ENCODE measurements at regions not wholly inside any gene's neighbourhood (a gene's known extent, or its start where the extent isn't known, plus 50 kb on each side); places are given as distances from the start of the nearest gene placed in this dataset.
"Not testable (repeated sequence)": the region's sequence is repeated elsewhere in the genome, so short reads cannot be mapped to it uniquely, and the experiment has no call there.

DNA sequence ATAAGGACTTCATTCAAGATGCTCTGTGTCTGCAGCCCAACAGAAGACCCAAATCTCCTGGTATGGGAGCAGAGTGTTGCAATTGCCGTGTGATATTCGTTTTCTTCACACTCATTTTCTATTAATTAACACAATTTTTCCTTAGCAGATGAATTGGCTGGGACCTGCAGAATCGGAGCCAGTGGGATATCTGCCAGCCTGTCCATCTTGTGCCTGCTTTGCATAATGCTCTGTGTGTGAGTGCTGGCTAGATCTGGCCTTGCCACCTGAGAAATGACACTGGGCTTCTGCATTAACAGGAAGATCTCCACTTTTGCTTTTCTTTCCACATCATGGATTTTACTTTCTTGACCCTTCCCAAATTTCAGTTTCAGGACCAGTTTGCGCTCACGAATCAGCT is 70.4 kb upstream of the GPR158 start:
- H3K27ac ChIP-seq = no peak overlapping the region
- DNase-seq (no peak), ATAC-seq (no peak)
- intact Hi-C loops (cut with DNase I) = no loop called here
- no peaks in the 10 kb centered on the region for H3K27me3 ChIP-seq
- H3K4me3 ChIP-seq = no peak overlapping the region
- no peaks in the 10 kb centered on the region for H3K36me3 ChIP-seq
- H3K4me1 ChIP-seq = no peaks in the 10 kb centered on the region
- H3K9me3 ChIP-seq = no peaks in the 10 kb centered on the region
- no peak for TF ChIP-seq POLR2A (IDR thresholded peaks at IDR 0.05)
- TF ChIP-seq, protein P1, sequence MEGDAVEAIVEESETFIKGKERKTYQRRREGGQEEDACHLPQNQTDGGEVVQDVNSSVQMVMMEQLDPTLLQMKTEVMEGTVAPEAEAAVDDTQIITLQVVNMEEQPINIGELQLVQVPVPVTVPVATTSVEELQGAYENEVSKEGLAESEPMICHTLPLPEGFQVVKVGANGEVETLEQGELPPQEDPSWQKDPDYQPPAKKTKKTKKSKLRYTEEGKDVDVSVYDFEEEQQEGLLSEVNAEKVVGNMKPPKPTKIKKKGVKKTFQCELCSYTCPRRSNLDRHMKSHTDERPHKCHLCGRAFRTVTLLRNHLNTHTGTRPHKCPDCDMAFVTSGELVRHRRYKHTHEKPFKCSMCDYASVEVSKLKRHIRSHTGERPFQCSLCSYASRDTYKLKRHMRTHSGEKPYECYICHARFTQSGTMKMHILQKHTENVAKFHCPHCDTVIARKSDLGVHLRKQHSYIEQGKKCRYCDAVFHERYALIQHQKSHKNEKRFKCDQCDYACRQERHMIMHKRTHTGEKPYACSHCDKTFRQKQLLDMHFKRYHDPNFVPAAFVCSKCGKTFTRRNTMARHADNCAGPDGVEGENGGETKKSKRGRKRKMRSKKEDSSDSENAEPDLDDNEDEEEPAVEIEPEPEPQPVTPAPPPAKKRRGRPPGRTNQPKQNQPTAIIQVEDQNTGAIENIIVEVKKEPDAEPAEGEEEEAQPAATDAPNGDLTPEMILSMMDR (IDR thresholded peaks at IDR 0.05) = no peak
- 57% methylated on average over 5 of the region's 5 CpGs for WGBS (ENCODE audit: insufficient coverage, low coverage, low lambda C conversion rate, missing lambda C conversion rate)

GRCh38 chr10:25105262-25105661 is 69.5 kb upstream of the GPR158 start:
- Histone ChIP-seq H3K27me3 (no peaks in the 10 kb centered on the region), H3K36me3 (no peaks in the 10 kb centered on the region), H3K9me3 (no peaks in the 10 kb centered on the region), H3K4me1 (no peaks in the 10 kb centered on the region), H3K4me3 (no peak overlapping the region), H3K27ac (no peak overlapping the region)
- no peak for DNase-seq
- WGBS (ENCODE audit: insufficient coverage, low coverage, low lambda C conversion rate, missing lambda C conversion rate) = 56% methylated on average over 2 of the region's 2 CpGs
- no peak for ATAC-seq
- intact Hi-C loops (cut with DNase I) = no loop called here
- TF ChIP-seq POLR2A (IDR thresholded peaks at IDR 0.05) = no peak
- TF ChIP-seq, protein P1 (IDR thresholded peaks at IDR 0.05) = no peak

DNA sequence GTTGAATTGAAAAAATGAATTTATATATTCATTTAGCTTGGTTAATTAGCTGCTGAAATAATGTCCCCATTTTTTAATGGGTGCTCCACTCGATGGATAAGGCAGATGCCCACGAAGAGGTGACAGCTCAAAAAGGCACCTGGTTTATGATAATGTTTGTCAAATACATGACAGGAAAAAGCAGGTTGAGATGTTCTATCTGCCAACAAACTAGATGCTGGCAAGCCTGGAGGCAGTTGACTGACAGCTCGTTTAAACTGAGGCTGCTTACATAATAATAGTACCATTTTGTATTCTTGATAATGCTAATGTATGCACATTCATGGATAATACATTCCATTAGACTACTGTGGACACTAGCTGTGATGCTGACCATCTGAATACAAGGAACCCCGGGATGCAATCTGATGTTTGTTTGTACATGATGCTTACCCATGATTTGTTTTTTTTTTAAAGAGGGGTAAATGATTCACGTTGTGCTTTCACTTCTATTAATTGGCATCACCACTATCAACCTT is 69.0 kb upstream of the GPR158 start:
- TF ChIP-seq, protein P1 (IDR thresholded peaks at IDR 0.05) = no peak
- TF ChIP-seq POLR2A (IDR thresholded peaks at IDR 0.05) = no peak
- Histone ChIP-seq H3K4me1 (no peaks in the 10 kb centered on the region), H3K36me3 (no peaks in the 10 kb centered on the region), H3K27me3 (no peaks in the 10 kb centered on the region), H3K27ac (no peak overlapping the region), H3K9me3 (no peaks in the 10 kb centered on the region), H3K4me3 (no peak overlapping the region)
- no peak for DNase-seq
- 24% methylated on average over 5 of the region's 5 CpGs for WGBS (ENCODE audit: insufficient coverage, low coverage, low lambda C conversion rate, missing lambda C conversion rate)
- intact Hi-C loops (cut with DNase I) = no loop called here
- ATAC-seq = no peak

DNA sequence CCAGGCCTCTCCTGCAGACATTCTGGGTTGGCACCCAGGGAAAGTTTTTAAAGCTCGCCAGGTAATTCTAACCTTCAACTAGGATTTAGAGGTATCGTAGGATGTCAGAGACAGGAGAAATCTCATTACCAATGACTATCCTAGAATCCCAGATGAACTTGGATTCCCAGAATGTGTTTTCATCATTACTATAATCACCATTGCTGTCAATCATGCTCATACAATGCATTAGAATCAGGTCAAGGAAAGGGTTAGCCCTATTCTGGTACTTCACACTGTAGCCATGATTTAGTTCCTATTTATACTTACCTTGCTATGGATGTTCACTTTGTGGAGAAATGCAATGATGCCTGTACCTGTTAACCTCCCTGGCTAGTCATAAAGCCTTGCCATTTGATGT is 67.0 kb upstream of the GPR158 start:
- no peak for DNase-seq
- TF ChIP-seq POLR2A (IDR thresholded peaks at IDR 0.05) = no peak
- TF ChIP-seq, protein P1 (IDR thresholded peaks at IDR 0.05) = no peak
- intact Hi-C loops (cut with DNase I) = no loop called here
- Histone ChIP-seq H3K9me3 (no peaks in the 10 kb centered on the region), H3K36me3 (no peaks in the 10 kb centered on the region), H3K4me1 (no peaks in the 10 kb centered on the region), H3K27me3 (no peaks in the 10 kb centered on the region), H3K4me3 (no peak overlapping the region), H3K27ac (no peak overlapping the region)
- 65% methylated on average over 2 of the region's 2 CpGs for WGBS (ENCODE audit: insufficient coverage, low coverage, low lambda C conversion rate, missing lambda C conversion rate)
- no peak for ATAC-seq

DNA sequence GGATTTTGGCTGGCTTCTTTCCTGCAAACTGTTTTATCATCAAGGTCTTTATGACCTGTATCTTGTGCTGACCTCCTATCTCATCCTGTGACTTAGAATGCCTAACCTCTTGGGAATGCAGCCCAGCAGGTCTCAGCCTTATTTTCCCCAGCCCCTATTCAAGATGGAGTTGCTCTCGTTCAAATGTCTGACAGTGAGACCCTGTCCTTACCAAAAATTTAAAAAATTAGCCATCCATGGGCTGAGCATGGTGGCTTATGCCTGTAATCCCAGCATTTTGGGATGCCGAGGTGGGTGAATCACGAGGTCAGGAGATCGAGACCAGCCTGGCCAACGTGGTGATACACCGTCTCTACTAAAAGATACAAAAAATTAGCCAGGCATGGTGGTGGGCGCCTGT is 64.9 kb upstream of the GPR158 start:
- H3K4me3 ChIP-seq, ATAC-seq, DNase-seq, H3K27me3 ChIP-seq, H3K27ac ChIP-seq, H3K4me1 ChIP-seq, H3K36me3 ChIP-seq, H3K9me3 ChIP-seq: not testable (repeated sequence)
- intact Hi-C loops (cut with DNase I) = loop anchor here (10.0 kb wide), 1 partner anchor 115 kb away; no protein-coding TSS in a partner anchor
- WGBS (ENCODE audit: insufficient coverage, low coverage, low lambda C conversion rate, missing lambda C conversion rate) = 75% methylated on average over 7 of the region's 7 CpGs

Data from right lobe of liver (tissue), 6 donors.